T-cell (primary cell): ENCODE measurements at regions not wholly inside any gene's neighbourhood (a gene's known extent, or its start where the extent isn't known, plus 50 kb on each side); places are given as distances from the start of the nearest gene placed in this dataset.
"Not testable (repeated sequence)": the region's sequence is repeated elsewhere in the genome, so short reads cannot be mapped to it uniquely, and the experiment has no call there.

Experiments
- ATAC-seq, 4 experiments: fragments of 200-7000 bp in 3 of 4; fragments of 150-1000 bp in 1 of 4; cut with Tn5 transposase; replicated peaks in 1 of 4; 1 replicate in 3 of 4; 2 replicates in 1 of 4; pipeline ENCODE4 v1.10.0; 2021; ENCODE audit warnings: moderate library complexity in 3 of 4, mild to moderate bottlenecking in 2 of 4, moderate number of reproducible peaks in 1 of 4
- CTCF ChIA-PET, 2 donors: fragments of 300-600 bp; sonication (Branson Sonifier 250); formaldehyde crosslinking; loops; one replicate each; lab custom pipeline; 2022; ENCODE audit warnings: antibody characterized with exemption in 2 of 2; lab: Charles Lee
- POLR2A ChIA-PET, 2 donors: fragments of 300-600 bp; sonication (Branson Sonifier 250); formaldehyde crosslinking; loops; one replicate each; lab custom pipeline; 2022; ENCODE audit warnings: antibody characterized with exemption in 2 of 2; lab: Charles Lee
- DNase-seq, 35 experiments: peaks; one replicate each; pipeline versions ENCODE4 v3.0.0 to v3.0.0-alpha.2; 2013 to 2023
- H3K27ac ChIP-seq: one replicate; pipeline ENCODE4 v1.5.1; 2013; ENCODE audit warnings: low read length
- H3K27me3 ChIP-seq, 2 experiments: replicated peaks in 1 of 2; 1 replicate in 1 of 2; 2 replicates in 1 of 2; pipeline versions ENCODE4 v1.6.1 to v1.7.0; 2013; ENCODE audit warnings: low read length in 1 of 2, mixed read lengths in 1 of 2; ENCODE audit not compliant: control insufficient read depth in 2 of 2, insufficient read depth in 2 of 2; ENCODE audit errors: extremely low read depth in 1 of 2
- H3K36me3 ChIP-seq, 2 donors: 1 replicate in 1 of 2; 2 replicates in 1 of 2; pipeline versions ENCODE4 v1.6.1 to v1.7.0; 2013; ENCODE audit warnings: low read length in 1 of 2; ENCODE audit not compliant: control insufficient read depth in 2 of 2, insufficient read depth in 1 of 2; ENCODE audit errors: extremely low read depth in 1 of 2
- H3K4me1 ChIP-seq, 2 experiments: 1 replicate in 1 of 2; 2 replicates in 1 of 2; pipeline versions ENCODE4 v1.6.1 to v1.7.0; 2013; ENCODE audit warnings: low read length in 2 of 2, mixed read lengths in 1 of 2; ENCODE audit not compliant: insufficient read depth in 2 of 2, control insufficient read depth in 1 of 2; ENCODE audit errors: extremely low read depth in 1 of 2
- H3K4me3 ChIP-seq, 2 donors: 1 replicate in 1 of 2; 2 replicates in 1 of 2; pipeline versions ENCODE4 v1.5.1 to v1.7.0; 2013; ENCODE audit warnings: mild to moderate bottlenecking in 2 of 2, low read length in 1 of 2, moderate library complexity in 1 of 2; ENCODE audit not compliant: control insufficient read depth in 1 of 2; ENCODE audit errors: extremely low read depth in 1 of 2
- H3K9me3 ChIP-seq: 2 replicates; pipeline ENCODE4 v1.7.0; 2013
- H3K27ac Mint-ChIP-seq, 2 donors: one replicate each; pipeline ENCODE4 v1.8.0; 2020 to 2021; ENCODE audit warnings: mild to moderate bottlenecking in 2 of 2, mixed read lengths in 2 of 2
- H3K27me3 Mint-ChIP-seq, 2 donors: one replicate each; pipeline ENCODE4 v1.8.0; 2021 to 2022; ENCODE audit warnings: mixed read lengths in 2 of 2
- H3K36me3 Mint-ChIP-seq: one replicate; pipeline ENCODE4 v1.8.0; 2021; ENCODE audit warnings: mixed read lengths
- H3K4me1 Mint-ChIP-seq, 3 donors: one replicate each; pipeline ENCODE4 v1.8.0; 2020 to 2022; ENCODE audit warnings: mixed read lengths in 3 of 3, mild to moderate bottlenecking in 1 of 3
- H3K4me3 Mint-ChIP-seq, 3 donors: one replicate each; pipeline ENCODE4 v1.8.0; 2020 to 2022; ENCODE audit warnings: mild to moderate bottlenecking in 3 of 3, mixed read lengths in 3 of 3, moderate library complexity in 3 of 3
- H3K9me3 Mint-ChIP-seq, 3 donors: one replicate each; pipeline ENCODE4 v1.8.0; 2020 to 2022; ENCODE audit warnings: mixed read lengths in 3 of 3
- WGBS: methylation state at CpG from one replicate; pipeline ENCODE4 v1.1.5; 2013; ENCODE audit warnings: missing lambda C conversion rate; ENCODE audit not compliant: insufficient coverage; 5-methylcytosine and 5-hydroxymethylcytosine counted together

DNA sequence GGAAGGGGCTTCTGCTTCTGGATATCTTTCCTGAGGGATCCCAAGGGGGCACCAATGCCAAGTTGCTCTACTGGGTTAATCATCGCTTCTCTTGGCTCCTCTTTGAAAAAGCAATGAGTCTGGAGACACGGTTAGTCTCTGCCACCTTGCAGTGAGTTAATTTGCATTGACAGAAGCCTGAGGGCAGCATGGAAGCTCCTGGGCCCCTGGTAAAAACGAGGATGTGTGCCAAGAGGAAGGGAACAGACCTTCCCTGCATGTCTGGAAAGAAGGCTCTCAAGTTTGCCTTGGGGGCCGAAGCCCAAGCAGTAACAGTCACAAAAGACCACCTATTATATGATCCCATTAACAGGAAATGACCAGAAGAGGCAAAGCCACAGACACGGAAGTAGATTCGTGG lies 86.7 kb downstream of the IRX5 start:
- ATAC-seq = no peak
- no peaks in the 10 kb centered on the region for H3K9me3 ChIP-seq
- Mint-ChIP-seq H3K27me3 (peaks cover 15 to 28% of the 10 kb centered on the region in 2 donors), H3K36me3 (no peaks in the 10 kb centered on the region), H3K9me3 (peaks cover 0 to 9% (median 2%) of the 10 kb centered on the region in 3 donors), H3K4me1 (no peaks in the 10 kb centered on the region), H3K27ac (no peak overlapping the region), H3K4me3 (no peak overlapping the region)
- H3K27me3 ChIP-seq = peaks cover 2 to 31% of the 10 kb centered on the region in 2 experiments
- no peaks in the 10 kb centered on the region for H3K36me3 ChIP-seq
- no peak for DNase-seq
- ChIA-PET CTCF (interaction anchor here in 1 of 2 donors (0.6 kb wide), 1 partner anchor 1885 kb away, joined by 4 read pairs; no protein-coding TSS in a partner anchor), POLR2A (no interaction called here)
- no peak overlapping the region for H3K27ac ChIP-seq
- WGBS = 51% methylated on average over 3 of the region's 6 CpGs
- no peak overlapping the region for H3K4me3 ChIP-seq
- H3K4me1 ChIP-seq = no peaks in the 10 kb centered on the region

- POLR2A ChIA-PET = no interaction called here
- H3K4me3 Mint-ChIP-seq = no peak overlapping the region
- 98% methylated on average over 19 of the region's 24 CpGs for WGBS
These were observed 88.2 kb downstream of the IRX5 start for GRCh38 chr16:55018881-55019280.

DNA sequence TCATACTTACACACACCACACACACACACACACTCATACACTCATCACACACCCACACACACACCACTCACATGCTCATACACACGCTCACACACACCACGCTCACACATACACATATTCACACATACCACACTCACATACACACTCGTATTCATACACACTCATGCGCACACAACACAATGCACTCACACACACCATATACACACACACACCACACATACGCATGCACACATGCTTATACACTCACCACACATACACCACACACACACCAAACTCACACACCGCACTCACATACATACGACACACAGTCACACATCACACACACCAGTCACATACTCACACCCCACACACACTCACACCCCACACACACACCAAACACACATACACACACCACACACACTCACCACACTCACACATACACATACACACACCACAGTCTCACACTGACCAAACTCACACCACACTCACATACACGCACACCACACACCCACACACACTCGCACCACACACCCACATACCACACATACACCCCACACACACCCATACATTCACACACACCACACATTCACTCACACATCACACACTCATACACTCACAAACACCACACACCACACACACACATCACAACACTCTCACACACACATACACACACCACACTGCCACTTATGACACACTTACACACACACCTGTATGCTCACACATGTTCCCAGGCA lies 88.9 kb downstream of the IRX5 start:
- Mint-ChIP-seq H3K9me3 (peaks cover 0 to 9% (median 2%) of the 10 kb centered on the region in 3 donors), H3K27ac (no peak overlapping the region), H3K27me3 (peaks cover 22 to 38% of the 10 kb centered on the region in 2 donors), H3K36me3 (no peaks in the 10 kb centered on the region), H3K4me1 (no peaks in the 10 kb centered on the region), H3K4me3 (no peak overlapping the region)
- DNase-seq (no peak), ATAC-seq (no peak)
- no peaks in the 10 kb centered on the region for H3K36me3 ChIP-seq
- H3K4me3 ChIP-seq = no peak overlapping the region
- no peaks in the 10 kb centered on the region for H3K9me3 ChIP-seq
- H3K4me1 ChIP-seq = no peaks in the 10 kb centered on the region
- 94% methylated on average over 9 of the region's 9 CpGs for WGBS
- peaks cover 2 to 31% of the 10 kb centered on the region in 2 experiments for H3K27me3 ChIP-seq
- H3K27ac ChIP-seq = no peak overlapping the region
- CTCF ChIA-PET = no interaction called here
- POLR2A ChIA-PET = no interaction called here

More at GRCh38 chr16:55018881-55019280, 88.2 kb downstream of the IRX5 start:
- Mint-ChIP-seq H3K4me1 (no peaks in the 10 kb centered on the region), H3K27me3 (peaks cover 22 to 35% of the 10 kb centered on the region in 2 donors), H3K9me3 (peaks cover 0 to 9% (median 2%) of the 10 kb centered on the region in 3 donors), H3K36me3 (no peaks in the 10 kb centered on the region), H3K27ac (no peak overlapping the region)
- ATAC-seq (no peak), DNase-seq (no peak)
- CTCF ChIA-PET = no interaction called here
- no peaks in the 10 kb centered on the region for H3K9me3 ChIP-seq
- peaks cover 2 to 31% of the 10 kb centered on the region in 2 experiments for H3K27me3 ChIP-seq
- no peak overlapping the region for H3K27ac ChIP-seq
- no peak overlapping the region for H3K4me3 ChIP-seq
- no peaks in the 10 kb centered on the region for H3K4me1 ChIP-seq
- no peaks in the 10 kb centered on the region for H3K36me3 ChIP-seq

DNA sequence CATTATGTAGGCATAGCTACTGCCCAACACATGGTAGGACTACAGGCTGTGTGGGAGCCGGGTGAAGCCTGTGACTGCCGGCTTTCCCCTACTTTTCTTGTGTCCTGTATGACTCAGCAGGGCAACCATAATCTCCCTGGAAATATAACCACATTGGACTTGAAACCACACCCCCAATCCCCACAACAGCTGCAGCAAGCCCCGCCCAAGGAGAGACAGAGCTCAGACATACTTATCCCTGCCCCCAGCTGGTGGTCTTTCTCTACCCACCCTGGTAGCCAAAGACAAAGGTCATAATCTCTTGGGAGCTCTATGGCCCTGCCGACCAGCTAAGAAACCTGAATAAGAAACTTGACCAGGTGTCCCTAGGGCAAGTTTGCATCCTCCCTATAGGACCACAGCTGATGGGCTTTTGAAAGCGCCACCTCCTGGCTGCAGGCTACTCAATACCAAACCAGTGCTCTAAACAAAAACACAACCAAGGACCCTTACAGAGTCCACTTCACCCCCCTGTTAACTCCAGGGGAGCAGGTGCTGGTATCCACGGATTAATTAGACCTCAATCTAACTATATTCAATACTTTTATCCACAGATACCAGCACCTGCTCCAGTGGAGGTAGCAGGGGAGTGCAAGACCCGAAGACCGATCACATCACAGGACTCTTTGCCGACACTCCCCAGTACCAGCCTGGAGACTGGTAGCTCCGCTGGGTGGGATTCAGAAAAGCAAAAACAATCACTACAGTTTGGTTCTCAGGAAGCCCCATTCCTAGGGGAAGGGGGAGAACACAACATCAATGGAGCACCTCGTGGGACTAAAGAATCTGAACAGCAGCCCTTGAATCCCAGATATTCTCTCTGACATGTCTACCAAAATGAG lies 91.2 kb downstream of the IRX5 start:
- no peak for DNase-seq
- no peak for ATAC-seq
- H3K4me3 Mint-ChIP-seq = no peak overlapping the region
- no peaks in the 10 kb centered on the region for H3K4me1 Mint-ChIP-seq
- CTCF ChIA-PET = no interaction called here
- H3K27ac Mint-ChIP-seq = no peak overlapping the region
- Histone ChIP-seq H3K9me3 (no peaks in the 10 kb centered on the region), H3K4me3 (no peak overlapping the region), H3K27me3 (peaks cover 2 to 19% of the 10 kb centered on the region in 2 experiments), H3K4me1 (no peaks in the 10 kb centered on the region), H3K36me3 (no peaks in the 10 kb centered on the region), H3K27ac (no peak overlapping the region)
- H3K36me3 Mint-ChIP-seq = no peaks in the 10 kb centered on the region
- peaks cover 24 to 44% of the 10 kb centered on the region in 2 donors for H3K27me3 Mint-ChIP-seq
- POLR2A ChIA-PET = no interaction called here
- 49% methylated on average over 6 of the region's 11 CpGs for WGBS
- H3K9me3 Mint-ChIP-seq = peaks cover 0 to 9% (median 2%) of the 10 kb centered on the region in 3 donors

- CTCF ChIA-PET = interaction anchor here in 1 of 2 donors (0.7 kb wide), 1 partner anchor 346 kb away, joined by 4 read pairs; no protein-coding TSS in a partner anchor
- H3K27me3 Mint-ChIP-seq = peaks cover 13 to 26% of the 10 kb centered on the region in 2 donors
- H3K36me3 Mint-ChIP-seq, H3K27ac Mint-ChIP-seq, H3K4me1 ChIP-seq, H3K9me3 ChIP-seq, H3K4me3 Mint-ChIP-seq, POLR2A ChIA-PET, DNase-seq, H3K36me3 ChIP-seq, H3K4me1 Mint-ChIP-seq, H3K4me3 ChIP-seq, ATAC-seq, H3K9me3 Mint-ChIP-seq, H3K27ac ChIP-seq, H3K27me3 ChIP-seq: not testable (repeated sequence)
These were observed 96.6 kb downstream of the IRX5 start for GRCh38 chr16:55027260-55027659.

DNA sequence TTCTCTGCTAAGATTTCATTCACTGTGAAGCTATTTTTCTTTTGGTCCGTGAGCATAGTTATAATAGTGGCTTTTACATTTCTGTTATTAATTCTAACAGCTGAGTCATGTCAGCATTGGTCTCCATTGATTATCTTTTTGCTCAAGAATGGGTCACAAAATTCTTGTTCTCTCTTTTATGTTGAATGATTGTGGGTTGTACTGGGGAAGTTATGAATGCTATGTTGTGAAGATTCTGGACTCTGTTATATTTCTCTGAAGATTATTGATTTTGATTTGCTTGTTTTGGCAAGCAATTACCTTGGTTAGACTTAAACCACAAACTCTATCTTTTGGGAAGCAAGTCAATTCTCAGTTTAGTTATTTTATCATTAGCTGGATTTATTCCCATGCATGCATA lies 98.8 kb downstream of the IRX5 start:
- H3K36me3 Mint-ChIP-seq = no peaks in the 10 kb centered on the region
- H3K4me1 Mint-ChIP-seq = no peaks in the 10 kb centered on the region
- no peak for DNase-seq
- ATAC-seq = no peak
- H3K4me1 ChIP-seq = no peaks in the 10 kb centered on the region
- H3K27me3 ChIP-seq = peaks cover 3% of the 10 kb centered on the region in 2 experiments
- POLR2A ChIA-PET = no interaction called here
- no peaks in the 10 kb centered on the region for H3K36me3 ChIP-seq
- WGBS = no CpG with 5 or more reads among the region's 1 CpG
- H3K27me3 Mint-ChIP-seq = peaks cover 7 to 20% of the 10 kb centered on the region in 2 donors
- CTCF ChIA-PET = no interaction called here
- no peak overlapping the region for H3K27ac ChIP-seq
- peaks cover 3 to 10% (median 6%) of the 10 kb centered on the region in 3 donors for H3K9me3 Mint-ChIP-seq
- H3K4me3 Mint-ChIP-seq = no peak overlapping the region
- H3K27ac Mint-ChIP-seq = no peak overlapping the region
- no peak overlapping the region for H3K4me3 ChIP-seq
- H3K9me3 ChIP-seq = no peaks in the 10 kb centered on the region
